HFF-Myc (cell line): ENCODE measurements at regions not wholly inside any gene's neighbourhood (a gene's known extent, or its start where the extent isn't known, plus 50 kb on each side); places are given as distances from the start of the nearest gene placed in this dataset.

Experiments
- DNase-seq: peaks from one replicate; pipeline ENCODE4 v3.0.0-alpha.2; 2011; ENCODE audit warnings: low read depth; ENCODE audit errors: extremely low read depth
- H3K4me3 ChIP-seq: replicated peaks from 2 replicates; pipeline ENCODE4 v1.5.1; 2011; ENCODE audit warnings: low read depth, mild to moderate bottlenecking, control low read depth, low read length
- CTCF ChIP-seq: IDR thresholded peaks from 2 replicates; pipeline ENCODE4 v1.5.1; 2012; ENCODE audit warnings: mild to moderate bottlenecking, low read depth, low read length, control low read depth; ENCODE audit errors: missing control alignments

GRCh38 chr5:158573829-158574228 is 525.9 kb downstream of the EBF1 start:
- no peak for DNase-seq
- no peak for TF ChIP-seq CTCF
- no peak overlapping the region for H3K4me3 ChIP-seq

GRCh38 chr5:158570502-158570901 is 529.2 kb downstream of the EBF1 start:
- no peak for TF ChIP-seq CTCF
- DNase-seq: no peak
- no peak overlapping the region for H3K4me3 ChIP-seq

- H3K4me3 ChIP-seq: no peak overlapping the region
- no peak for TF ChIP-seq CTCF
- no peak for DNase-seq
These were observed 530.2 kb downstream of the EBF1 start for GRCh38 chr5:158569534-158569933.

- TF ChIP-seq CTCF: no peak
These were observed 534.5 kb downstream of the EBF1 start for GRCh38 chr5:158565017-158565789.

GRCh38 chr5:158563760-158564390 is 535.8 kb downstream of the EBF1 start:
- DNase-seq: no peak
- no peak for TF ChIP-seq CTCF
- H3K4me3 ChIP-seq: no peak overlapping the region

More at GRCh38 chr5:158565017-158565789, 534.5 kb downstream of the EBF1 start:
- DNase-seq: no peak
- no peak overlapping the region for H3K4me3 ChIP-seq

GRCh38 chr5:158561562-158562190 is 538.0 kb downstream of the EBF1 start:
- no peak for TF ChIP-seq CTCF
- no peak overlapping the region for H3K4me3 ChIP-seq
- DNase-seq: no peak
